HCT116 (cell line): ENCODE measurements at regions not wholly inside any gene's neighbourhood (a gene's known extent, or its start where the extent isn't known, plus 50 kb on each side); places are given as distances from the start of the nearest gene placed in this dataset.

Experiments
- ATAC-seq: fragments of 200-7000 bp; cut with Tn5 transposase; 2 replicates; pipeline ENCODE4 v1.9.1; 2020; ENCODE audit warnings: mild to moderate bottlenecking, moderate library complexity
- BruUV-seq: library from RNA; stranded (reverse); fragments of 400-500 nt; replicated peaks from 2 replicates; lab custom pipeline; 2021; lab: Mats Ljungman, UMichigan
- CTCF ChIA-PET: fragments of 300-600 bp; sonication (Branson Sonifier 250); formaldehyde crosslinking; loops from one replicate; lab custom pipeline; 2021; ENCODE audit warnings: antibody characterized with exemption; lab: Charles Lee
- POLR2A ChIA-PET: fragments of 300-600, 350-600 bp; sonication (Branson Sonifier 250); formaldehyde crosslinking; loops from one replicate; lab custom pipeline; 2021; ENCODE audit warnings: antibody characterized with exemption; lab: Charles Lee
- RAD21 ChIA-PET, 2 experiments: fragments of 300-600 bp; sonication (Branson Sonifier 250); formaldehyde crosslinking; loops; one replicate each; lab custom pipeline; 2023; ENCODE audit warnings: low total read pairs in 2 of 2; ENCODE audit not compliant: uncharacterized antibody in 2 of 2, unreplicated experiment in 2 of 2, low non-redundant PET in 1 of 2; lab: Charles Lee
- DNase-seq: peaks from one replicate; pipeline ENCODE4 v3.0.0-alpha.2; 2010; ENCODE audit warnings: low read depth, low spot score
- H2AFZ ChIP-seq: fragments of 200-600 bp; shearing (Covaris generic), sonication (generic); 2 replicates; pipeline ENCODE4 v1.6.1; 2017; ENCODE audit warnings: low read depth, mixed run types, mixed read lengths, antibody characterized with exemption, low read length; ENCODE audit not compliant: poor library complexity, severe bottlenecking
- H3K27ac ChIP-seq: 2 replicates; pipeline ENCODE4 v1.5.1; 2012; ENCODE audit warnings: low read depth, low read length
- H3K27me3 ChIP-seq: fragments of 200-600 bp; sonication (generic); 2 replicates; pipeline ENCODE4 v1.6.1; 2016; ENCODE audit warnings: mixed run types, low read length, mixed read lengths; ENCODE audit not compliant: insufficient read depth
- H3K36me3 ChIP-seq, 2 experiments: fragments of 200-500 bp in 1 of 2; fragments of 200-600 bp in 1 of 2; sonication (Bioruptor generic) in 1 of 2; sonication (generic) in 1 of 2; 2 replicates each; pipeline versions ENCODE4 v1.5.1 to v1.6.1; 2014 to 2016; ENCODE audit warnings: low read length in 2 of 2, inconsistent platforms in 1 of 2, mixed read lengths in 1 of 2, mixed run types in 1 of 2; ENCODE audit not compliant: insufficient read depth in 2 of 2, control insufficient read depth in 1 of 2
- H3K4me1 ChIP-seq, 2 experiments: fragments of 200-600 bp in 1 of 2; sonication (generic) in 1 of 2; 2 replicates each; pipeline versions ENCODE4 v1.5.1 to v1.6.1; 2012 to 2017; ENCODE audit warnings: low read length in 2 of 2, inconsistent platforms in 1 of 2, mild to moderate bottlenecking in 1 of 2, mixed read lengths in 1 of 2, mixed run types in 1 of 2, moderate library complexity in 1 of 2; ENCODE audit not compliant: insufficient read depth in 2 of 2, control insufficient read depth in 1 of 2
- H3K4me2 ChIP-seq: fragments of 200-600 bp; sonication (generic); 2 replicates; pipeline ENCODE4 v1.6.1; 2017; ENCODE audit warnings: mixed run types, low read length, mixed read lengths
- H3K4me3 ChIP-seq, 2 experiments: fragments of 200-600 bp in 1 of 2; sonication (generic) in 1 of 2; replicated peaks in 1 of 2; 2 replicates each; pipeline ENCODE4 v1.5.1; 2011 to 2016; ENCODE audit warnings: low read length in 2 of 2, control low read depth in 1 of 2, low read depth in 1 of 2, mild to moderate bottlenecking in 1 of 2, mixed read lengths in 1 of 2, mixed run types in 1 of 2
- H3K79me2 ChIP-seq: fragments of 200-600 bp; sonication (generic); 2 replicates; pipeline ENCODE4 v1.6.1; 2017; ENCODE audit warnings: mild to moderate bottlenecking, mixed run types, low read length, moderate library complexity, mixed read lengths; ENCODE audit not compliant: insufficient read depth
- H3K9ac ChIP-seq: fragments of 200-600 bp; sonication (generic); 2 replicates; pipeline ENCODE4 v1.6.1; 2016; ENCODE audit warnings: low read length, mixed read lengths
- H3K9me2 ChIP-seq: fragments of 200-600 bp; sonication (generic), shearing (Covaris generic); 2 replicates; pipeline ENCODE4 v1.6.1; 2017; ENCODE audit warnings: mixed run types, mild to moderate bottlenecking, moderate library complexity; ENCODE audit not compliant: insufficient read depth
- H3K9me3 ChIP-seq, 2 experiments: fragments of 200-500 bp in 1 of 2; fragments of 200-600 bp in 1 of 2; sonication (Bioruptor generic) in 1 of 2; sonication (generic) in 1 of 2; 2 replicates each; pipeline ENCODE4 v1.6.1; 2014 to 2017; ENCODE audit warnings: low read length in 2 of 2, mixed read lengths in 2 of 2, inconsistent platforms in 1 of 2, low read depth in 1 of 2, mild to moderate bottlenecking in 1 of 2, mixed run types in 1 of 2, moderate library complexity in 1 of 2; ENCODE audit not compliant: control insufficient read depth in 1 of 2, insufficient read depth in 1 of 2
- H4K20me1 ChIP-seq: fragments of 200-600 bp; sonication (generic), shearing (Covaris generic); 2 replicates; pipeline ENCODE4 v1.6.1; 2017; ENCODE audit warnings: mixed run types, mild to moderate bottlenecking, moderate library complexity; ENCODE audit not compliant: insufficient read depth
- ATF3 ChIP-seq: IDR thresholded peaks from 2 replicates; pipeline ENCODE4 v1.6.1; 2012
- CBX3 ChIP-seq: IDR thresholded peaks from 2 replicates; pipeline ENCODE4 v1.6.1; 2012; ENCODE audit warnings: low read depth
- CEBPB ChIP-seq: IDR thresholded peaks from 2 replicates; pipeline ENCODE4 v1.6.1; 2012; ENCODE audit warnings: low read depth
- CTCF ChIP-seq, 3 experiments: fragments of 200-600 bp in 1 of 3; sonication (generic) in 1 of 3; IDR thresholded peaks in 2 of 3; conservative IDR thresholded peaks in 1 of 3; 2 replicates each; pipeline ENCODE4 v1.5.1; 2012 to 2017; ENCODE audit warnings: low read depth in 2 of 3, low read length in 2 of 3, antibody characterized with exemption in 1 of 3, borderline replicate concordance in 1 of 3, control low read depth in 1 of 3, mild to moderate bottlenecking in 1 of 3, mixed read lengths in 1 of 3, mixed run types in 1 of 3, moderate library complexity in 1 of 3; ENCODE audit not compliant: insufficient read depth in 1 of 3
- EGR1 ChIP-seq: IDR thresholded peaks from 2 replicates; pipeline ENCODE4 v1.6.1; 2012; ENCODE audit warnings: low read depth
- EZH2 ChIP-seq: fragments of 200-600 bp; sonication (generic); IDR thresholded peaks from 2 replicates; pipeline ENCODE4 v1.6.1; 2017; ENCODE audit warnings: antibody characterized with exemption, mixed run types
- EZH2phosphoT487 ChIP-seq: fragments of 200-600 bp; IDR thresholded peaks from 2 replicates; pipeline ENCODE4 v1.6.1; 2018; ENCODE audit warnings: antibody characterized with exemption, borderline replicate concordance
- FOSL1 ChIP-seq: IDR thresholded peaks from 2 replicates; pipeline ENCODE4 v1.6.1; 2012; ENCODE audit warnings: low read depth
- JUND ChIP-seq: IDR thresholded peaks from 2 replicates; pipeline ENCODE4 v1.6.1; 2012
- MAX ChIP-seq: IDR thresholded peaks from 2 replicates; pipeline ENCODE4 v1.6.1; 2012
- POLR2A ChIP-seq: IDR thresholded peaks from 2 replicates; pipeline ENCODE4 v1.7.0; 2011; ENCODE audit warnings: borderline replicate concordance; ENCODE audit not compliant: insufficient read depth, insufficient read length; ENCODE audit errors: extremely low read depth
- POLR2AphosphoS5 ChIP-seq: IDR thresholded peaks from 2 replicates; pipeline ENCODE4 v1.6.1; 2011; ENCODE audit warnings: mild to moderate bottlenecking, low read depth, low read length, moderate library complexity
- RAD21 ChIP-seq: IDR thresholded peaks from 2 replicates; pipeline ENCODE4 v1.6.1; 2012; ENCODE audit warnings: low read depth, mild to moderate bottlenecking
- SIN3A ChIP-seq: IDR thresholded peaks from 2 replicates; pipeline ENCODE4 v1.6.1; 2012; ENCODE audit warnings: low read depth
- SP1 ChIP-seq: IDR thresholded peaks from 2 replicates; pipeline ENCODE4 v1.6.1; 2012; ENCODE audit warnings: low read depth
- SRF ChIP-seq: IDR thresholded peaks from 2 replicates; pipeline ENCODE4 v1.6.1; 2012; ENCODE audit warnings: low read depth
- YY1 ChIP-seq: IDR thresholded peaks from 2 replicates; pipeline ENCODE4 v1.6.1; 2011; ENCODE audit warnings: low read length, low read depth, moderate library complexity, mild to moderate bottlenecking; ENCODE audit not compliant: insufficient replicate concordance; ENCODE audit errors: extremely low read depth
- ZBTB33 ChIP-seq: IDR thresholded peaks from 2 replicates; pipeline ENCODE4 v1.6.1; 2011; ENCODE audit warnings: mild to moderate bottlenecking, low read length, moderate library complexity; ENCODE audit not compliant: insufficient replicate concordance; ENCODE audit errors: extremely low read depth
- ZFX ChIP-seq: fragments of 450-650 bp; IDR thresholded peaks from 2 replicates; pipeline ENCODE4 v1.6.1; 2017
- ZNF274 ChIP-seq: fragments of 200-500 bp; sonication (Bioruptor generic); IDR thresholded peaks from 2 replicates; pipeline ENCODE4 v1.6.1; 2014; ENCODE audit warnings: mild to moderate bottlenecking, low read depth, low read length, inconsistent platforms
- intact Hi-C: fragments of 100-400 bp; cut with micrococcal nuclease; formaldehyde crosslinking; loops from 2 replicates; pipeline ENCODE4 v1.10.0; 2022

GRCh38 chr5:164277720-164278119, 772.3 kb downstream of the MAT2B start:
- Histone ChIP-seq H3K4me1 (no peaks in the 10 kb centered on the region), H3K27ac (no peak overlapping the region)
- TF ChIP-seq POLR2AphosphoS5 (no peak), EZH2phosphoT487 (no peak), JUND (no peak), SRF (no peak), CBX3 (no peak), ZNF274 (no peak), POLR2A (no peak), ZBTB33 (no peak), ZFX (no peak), CTCF (IDR thresholded peaks at IDR 0.05 in 2 of 3, conservative IDR thresholded peaks at IDR 0.05 in 1 of 3; ENCODE audit: borderline replicate concordance in 1 of 3, insufficient read depth in 1 of 3, low read depth in 2 of 3, low read length in 2 of 3) (no peak), SIN3A (no peak), FOSL1 (no peak), SP1 (no peak), EZH2 (no peak), ATF3 (no peak), MAX (no peak), EGR1 (no peak), RAD21 (no peak), YY1 (no peak), CEBPB (no peak)
- TF ChIP-seq, all 23 proteins: peak for 0
- H3K4me2 ChIP-seq: no peak overlapping the region
- POLR2A ChIA-PET: no interaction called here
- no peak overlapping the region for H2AFZ ChIP-seq
- H3K9ac ChIP-seq: no peak overlapping the region
- H3K36me3 ChIP-seq: no peaks in the 10 kb centered on the region
- intact Hi-C loops: loop anchor here (10.0 kb wide), 1 partner anchor 423 kb away; no protein-coding TSS in a partner anchor
- ATAC-seq: no peak
- RAD21 ChIA-PET: no interaction called here
- CTCF ChIA-PET: no interaction called here
- H3K9me3 ChIP-seq: peaks cover 5 to 11% of the 10 kb centered on the region in 2 experiments; a peak in 2 of 4 replicates
- no TSS peak for BruUV-seq
- no peak for DNase-seq
- H3K9me2 ChIP-seq: no peaks in the 10 kb centered on the region
- no peaks in the 10 kb centered on the region for H3K79me2 ChIP-seq
- H4K20me1 ChIP-seq: no peaks in the 10 kb centered on the region
- H3K27me3 ChIP-seq: no peaks in the 10 kb centered on the region
- H3K4me3 ChIP-seq: no peak overlapping the region
